Thoracic aorta (tissue), 2 donors: ENCODE measurements at regions not wholly inside any gene's neighbourhood (a gene's known extent, or its start where the extent isn't known, plus 50 kb on each side); places are given as distances from the start of the nearest gene placed in this dataset.

Experiments
- ATAC-seq: fragments of 150-250 bp; one replicate; pipeline ENCODE4 v1.8.0; 2017; ENCODE audit warnings: low read depth; ENCODE audit not compliant: insufficient number of reproducible peaks, low FRiP score
- DNase-seq: peaks from one replicate; pipeline ENCODE4 v3.0.0-alpha.2; 2020; ENCODE audit warnings: low spot score
- H3K27ac ChIP-seq, 2 donors: fragments of 200-600 bp; sonication (generic); 1 replicate in 1 of 2; 2 replicates in 1 of 2; pipeline ENCODE4 v1.5.1; 2016; ENCODE audit warnings: mild to moderate bottlenecking in 2 of 2, moderate library complexity in 2 of 2
- H3K27me3 ChIP-seq: fragments of 200-600 bp; sonication (generic); replicated peaks from 2 replicates; pipeline ENCODE4 v1.6.0; 2016; ENCODE audit warnings: mild to moderate bottlenecking; ENCODE audit not compliant: insufficient read depth
- H3K36me3 ChIP-seq: fragments of 200-600 bp; sonication (generic); one replicate; pipeline ENCODE4 v1.5.1; 2016
- H3K4me1 ChIP-seq, 2 donors: fragments of 200-600 bp; sonication (generic); 1 replicate in 1 of 2; 2 replicates in 1 of 2; pipeline versions ENCODE4 v1.5.1 to v1.6.0; 2016; ENCODE audit warnings: low read depth in 2 of 2, mild to moderate bottlenecking in 1 of 2; ENCODE audit not compliant: control insufficient read depth in 1 of 2
- H3K4me3 ChIP-seq: fragments of 200-600 bp; sonication (generic); 2 replicates; pipeline ENCODE4 v1.5.1; 2016; ENCODE audit warnings: mild to moderate bottlenecking
- H3K9me3 ChIP-seq: fragments of 200-600 bp; sonication (generic); 2 replicates; pipeline ENCODE4 v1.5.1; 2016
- CTCF ChIP-seq: fragments of 200-600 bp; sonication (generic); IDR thresholded peaks from one replicate; pipeline ENCODE4 v1.5.1; 2019; ENCODE audit warnings: antibody characterized with exemption

GRCh38 chr21:38721055-38721454 lies 84.7 kb upstream of the ETS2 start:
- Histone ChIP-seq H3K9me3 (peaks cover 12% of the 10 kb centered on the region), H3K4me1 (peaks cover 0 to 7% of the 10 kb centered on the region in 2 donors), H3K27ac (no peak overlapping the region), H3K4me3 (no peak overlapping the region), H3K27me3 (no peaks in the 10 kb centered on the region), H3K36me3 (no peaks in the 10 kb centered on the region)
- TF ChIP-seq CTCF = no peak
- ATAC-seq (no peak), DNase-seq (no peak)

DNA sequence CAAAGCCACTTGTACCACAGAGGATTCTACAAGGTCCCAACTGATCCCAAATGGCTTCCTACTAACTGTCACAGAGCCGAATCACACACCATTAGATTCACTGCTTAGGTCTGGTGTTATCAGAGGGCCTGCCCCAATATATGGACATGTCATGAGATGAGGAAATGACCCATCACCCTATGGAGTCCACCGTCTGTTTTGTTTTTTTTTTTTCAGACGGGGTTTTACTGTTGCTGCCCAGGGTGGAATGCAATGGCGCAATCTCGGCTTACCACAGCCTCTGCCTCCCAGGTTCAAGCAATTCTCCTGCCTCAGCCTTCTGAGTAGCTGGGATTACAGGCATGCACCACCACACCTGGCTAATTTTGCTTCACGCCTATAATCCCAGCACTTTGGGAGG lies 83.8 kb upstream of the ETS2 start:
- H3K27ac ChIP-seq = no peak overlapping the region
- no peaks in the 10 kb centered on the region for H3K4me1 ChIP-seq
- no peak for DNase-seq
- no peaks in the 10 kb centered on the region for H3K36me3 ChIP-seq
- no peak for TF ChIP-seq CTCF
- no peak overlapping the region for H3K4me3 ChIP-seq
- H3K9me3 ChIP-seq = peaks cover 13% of the 10 kb centered on the region
- ATAC-seq = no peak
- H3K27me3 ChIP-seq = no peaks in the 10 kb centered on the region

DNA sequence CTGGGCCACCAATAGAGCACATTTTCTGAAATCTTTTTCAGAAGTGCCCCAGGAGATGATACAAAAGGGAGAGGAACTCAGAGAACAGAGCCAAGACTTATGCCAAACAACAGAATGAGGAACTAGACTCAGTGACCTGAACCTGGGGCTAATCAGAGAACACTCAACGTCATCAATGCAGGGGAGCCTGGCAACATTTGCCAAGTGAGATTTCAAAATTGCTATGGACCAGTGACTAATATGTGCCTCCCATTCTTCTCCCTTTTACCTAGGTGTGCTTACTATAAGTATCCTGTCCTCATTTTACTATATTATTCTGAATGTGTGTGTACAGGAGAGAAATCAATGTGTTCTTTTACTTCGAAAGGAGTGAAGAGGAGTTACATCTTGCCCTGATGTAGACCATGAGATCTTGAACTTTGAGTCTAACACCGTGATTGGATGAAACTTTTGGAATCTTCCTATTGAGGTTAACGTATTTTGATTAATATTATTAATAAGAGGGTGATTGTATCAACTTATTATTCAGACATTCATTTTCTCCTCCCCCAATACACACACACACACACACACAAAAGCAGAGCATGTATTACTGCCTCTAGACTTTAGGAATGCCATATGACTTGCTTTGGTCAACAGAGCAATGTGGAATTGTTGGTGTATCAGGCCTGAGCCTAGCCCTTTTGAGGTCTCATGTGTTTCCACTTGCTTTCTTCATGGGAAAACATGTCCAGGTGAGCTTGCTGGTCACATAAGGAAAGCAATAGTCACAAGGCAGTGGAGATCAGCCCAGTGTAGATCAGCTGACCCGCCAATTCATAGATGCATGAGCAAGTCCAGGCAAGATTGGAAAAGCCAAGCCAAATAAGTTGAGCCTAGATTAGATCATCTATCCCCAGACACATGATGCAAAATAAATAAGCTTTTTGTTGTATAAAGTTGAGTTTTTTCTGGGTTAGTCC lies 80.3 kb upstream of the ETS2 start:
- Histone ChIP-seq H3K27me3 (no peaks in the 10 kb centered on the region), H3K9me3 (peaks cover 13% of the 10 kb centered on the region), H3K4me3 (no peak overlapping the region), H3K4me1 (peaks cover 5 to 9% of the 10 kb centered on the region in 2 donors), H3K27ac (no peak overlapping the region), H3K36me3 (no peaks in the 10 kb centered on the region)
- DNase-seq (no peak), ATAC-seq (no peak)
- no peak for TF ChIP-seq CTCF

DNA sequence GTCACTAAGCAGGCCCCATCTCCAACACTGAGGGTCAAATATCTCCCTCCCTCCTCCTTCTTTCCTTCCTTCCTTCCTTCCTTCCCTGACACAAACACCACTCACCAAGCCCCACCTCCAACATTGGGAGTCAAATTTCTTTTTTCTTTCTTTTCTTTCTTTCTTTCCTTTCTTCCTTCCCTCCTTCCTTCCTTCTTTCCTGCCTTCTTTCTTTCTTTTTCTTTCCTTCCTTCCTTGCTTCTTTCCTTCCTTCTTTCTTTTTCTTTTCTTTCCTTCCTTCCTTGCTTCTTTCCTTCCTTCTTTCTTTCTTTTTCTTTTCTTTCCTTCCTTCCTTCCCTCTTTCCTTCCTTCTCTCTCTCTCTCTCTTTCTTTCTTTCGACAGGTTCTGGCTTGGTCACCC lies 79.2 kb upstream of the ETS2 start:
- Histone ChIP-seq H3K9me3 (peaks cover 13% of the 10 kb centered on the region), H3K27ac (no peak overlapping the region), H3K36me3 (no peaks in the 10 kb centered on the region), H3K27me3 (no peaks in the 10 kb centered on the region), H3K4me3 (no peak overlapping the region), H3K4me1 (peaks cover 5 to 14% of the 10 kb centered on the region in 2 donors)
- no peak for TF ChIP-seq CTCF
- no peak for DNase-seq
- no peak for ATAC-seq

- Histone ChIP-seq H3K27me3 (no peaks in the 10 kb centered on the region), H3K27ac (no peak overlapping the region), H3K4me3 (no peak overlapping the region), H3K4me1 (peaks cover 5 to 17% of the 10 kb centered on the region in 2 donors), H3K36me3 (no peaks in the 10 kb centered on the region), H3K9me3 (peaks cover 13% of the 10 kb centered on the region)
- ATAC-seq (no peak), DNase-seq (no peak)
- TF ChIP-seq CTCF = no peak
Measured at GRCh38 chr21:38729291-38729690, 76.4 kb upstream of the ETS2 start.
